ENCODE measurements at regions not wholly inside any gene's neighbourhood (a gene's known extent, or its start where the extent isn't known, plus 50 kb on each side); places are given as distances from the start of the nearest gene placed in this dataset.

GRCh38 chr15:95591886-95592285 lies 738.6 kb upstream of the NR2F2 start:
- TF ChIP-seq CTCF (IDR thresholded peaks at IDR 0.05) (no peak), POLR2A (IDR thresholded peaks at IDR 0.05) (no peak), POLR2AphosphoS5 (IDR thresholded peaks at IDR 0.05) (no peak)
- intact Hi-C loops (cut with DNase I; ENCODE audit: low total_unique reads), result no loop called here
- H3K27ac ChIP-seq, result no peak overlapping the region
- no peaks in the 10 kb centered on the region for H3K4me1 ChIP-seq
- H3K27me3 ChIP-seq, result no peaks in the 10 kb centered on the region
- H3K9me3 ChIP-seq, result no peaks in the 10 kb centered on the region
- H3K36me3 ChIP-seq, result no peaks in the 10 kb centered on the region
- no peak for DNase-seq (ENCODE audit: low spot score in 2 of 2)
- no peak overlapping the region for H3K4me3 ChIP-seq

- no peak for DNase-seq (ENCODE audit: low spot score in 2 of 2)
- Histone ChIP-seq H3K9me3 (no peaks in the 10 kb centered on the region), H3K4me1 (no peaks in the 10 kb centered on the region), H3K36me3 (no peaks in the 10 kb centered on the region), H3K4me3 (no peak overlapping the region), H3K27ac (no peak overlapping the region), H3K27me3 (no peaks in the 10 kb centered on the region)
- intact Hi-C loops (cut with DNase I; ENCODE audit: low total_unique reads), result no loop called here
- no peak for TF ChIP-seq POLR2A (IDR thresholded peaks at IDR 0.05)
- no peak for TF ChIP-seq POLR2AphosphoS5 (IDR thresholded peaks at IDR 0.05)
- TF ChIP-seq CTCF (IDR thresholded peaks at IDR 0.05), result no peak
These were observed 736.0 kb upstream of the NR2F2 start for GRCh38 chr15:95594496-95594895.

- Histone ChIP-seq H3K27me3 (no peaks in the 10 kb centered on the region), H3K27ac (no peak overlapping the region), H3K4me1 (no peaks in the 10 kb centered on the region), H3K4me3 (no peak overlapping the region), H3K36me3 (no peaks in the 10 kb centered on the region), H3K9me3 (no peaks in the 10 kb centered on the region)
- intact Hi-C loops (cut with DNase I; ENCODE audit: low total_unique reads), result no loop called here
- no peak for DNase-seq (ENCODE audit: low spot score in 2 of 2)
- TF ChIP-seq CTCF (IDR thresholded peaks at IDR 0.05), result no peak
- TF ChIP-seq POLR2A (IDR thresholded peaks at IDR 0.05), result no peak
- no peak for TF ChIP-seq POLR2AphosphoS5 (IDR thresholded peaks at IDR 0.05)
These were observed 734.7 kb upstream of the NR2F2 start for GRCh38 chr15:95595759-95596158.

GRCh38 chr15:95596496-95596895 lies 734.0 kb upstream of the NR2F2 start:
- no peak for DNase-seq (ENCODE audit: low spot score in 2 of 2)
- H3K27ac ChIP-seq, result no peak overlapping the region
- intact Hi-C loops (cut with DNase I; ENCODE audit: low total_unique reads), result no loop called here

GRCh38 chr15:95598251-95598855 lies 732.1 kb upstream of the NR2F2 start:
- Histone ChIP-seq H3K4me1 (no peaks in the 10 kb centered on the region), H3K27me3 (no peaks in the 10 kb centered on the region), H3K27ac (no peak overlapping the region), H3K36me3 (no peaks in the 10 kb centered on the region), H3K4me3 (no peak overlapping the region), H3K9me3 (no peaks in the 10 kb centered on the region)
- TF ChIP-seq POLR2A (IDR thresholded peaks at IDR 0.05) (no peak), CTCF (IDR thresholded peaks at IDR 0.05) (no peak), POLR2AphosphoS5 (IDR thresholded peaks at IDR 0.05) (no peak)
- no peak for DNase-seq (ENCODE audit: low spot score in 2 of 2)
- intact Hi-C loops (cut with DNase I; ENCODE audit: low total_unique reads), result no loop called here

More at GRCh38 chr15:95596496-95596895, 734.0 kb upstream of the NR2F2 start:
- no peaks in the 10 kb centered on the region for H3K4me1 ChIP-seq
- H3K36me3 ChIP-seq, result no peaks in the 10 kb centered on the region
- H3K27me3 ChIP-seq, result no peaks in the 10 kb centered on the region
- TF ChIP-seq POLR2A (IDR thresholded peaks at IDR 0.05) (no peak), CTCF (IDR thresholded peaks at IDR 0.05) (no peak), POLR2AphosphoS5 (IDR thresholded peaks at IDR 0.05) (no peak)
- no peak overlapping the region for H3K4me3 ChIP-seq
- H3K9me3 ChIP-seq, result no peaks in the 10 kb centered on the region
